ENCODE measurements at regions not wholly inside any gene's neighbourhood (a gene's known extent, or its start where the extent isn't known, plus 50 kb on each side); places are given as distances from the start of the nearest gene placed in this dataset.

- no peak overlapping the region for H3K9ac ChIP-seq (ENCODE audit: low read depth in 1 of 2, low read length in 2 of 2)
- TF ChIP-seq YY1 (IDR thresholded peaks at IDR 0.05) = no peak
- no peak for TF ChIP-seq RXRA (IDR thresholded peaks at IDR 0.05)
- no peaks in the 10 kb centered on the region for H3K27me3 ChIP-seq (ENCODE audit: control insufficient read depth in 4 of 4, insufficient read depth in 4 of 4, low read length in 3 of 4)
- H3K4me1 ChIP-seq (ENCODE audit: control insufficient read depth in 4 of 4, insufficient read depth in 4 of 4, low read length in 3 of 4) = no peaks in the 10 kb centered on the region
- DNase-seq (ENCODE audit: low spot score) = no peak
- no peak overlapping the region for H3K27ac ChIP-seq (ENCODE audit: low read depth in 1 of 2, low read length in 2 of 2)
- no peak overlapping the region for H3K4me3 ChIP-seq (ENCODE audit: low read depth in 1 of 3, low read length in 3 of 3)
- no peaks in the 10 kb centered on the region for H3K36me3 ChIP-seq (ENCODE audit: control insufficient read depth in 4 of 4, insufficient read depth in 3 of 4, low read depth in 1 of 4, low read length in 3 of 4)
- H3K9me3 ChIP-seq (ENCODE audit: control insufficient read depth in 4 of 4, low read length in 3 of 4) = peaks cover 0 to 4% (median 3%) of the 10 kb centered on the region in 4 donors
Measured at GRCh38 chr2:151118269-151118668, 143.4 kb downstream of the RBM43 start.

- peaks cover 0 to 4% (median 3%) of the 10 kb centered on the region in 4 donors for H3K9me3 ChIP-seq (ENCODE audit: control insufficient read depth in 4 of 4, low read length in 3 of 4)
- H3K4me3 ChIP-seq (ENCODE audit: low read depth in 1 of 3, low read length in 3 of 3) = no peak overlapping the region
- H3K9ac ChIP-seq (ENCODE audit: low read depth in 1 of 2, low read length in 2 of 2) = no peak overlapping the region
- TF ChIP-seq FOXA1 (IDR thresholded peaks at IDR 0.05) = no peak
- TF ChIP-seq NR2F2 (IDR thresholded peaks at IDR 0.05) = no peak
- TF ChIP-seq RAD21 (IDR thresholded peaks at IDR 0.05) = no peak
- no peak for TF ChIP-seq RXRA (IDR thresholded peaks at IDR 0.05)
- no peak for TF ChIP-seq HNF4G (IDR thresholded peaks at IDR 0.05)
- TF ChIP-seq ZBTB33 (IDR thresholded peaks at IDR 0.05) = no peak
- TF ChIP-seq EGR1 (IDR thresholded peaks at IDR 0.05; ENCODE audit: low read depth in 2 of 2) = no peak
- TF ChIP-seq HNF4A (conservative IDR thresholded peaks at IDR 0.05) = no peak
- TF ChIP-seq REST (IDR thresholded peaks at IDR 0.05) = no peak
- TF ChIP-seq GABPA (IDR thresholded peaks at IDR 0.05 in 1 of 2, conservative IDR thresholded peaks at IDR 0.05 in 1 of 2) = no peak
- TF ChIP-seq FOXA2 (IDR thresholded peaks at IDR 0.05) = no peak
- TF ChIP-seq, protein P1, sequence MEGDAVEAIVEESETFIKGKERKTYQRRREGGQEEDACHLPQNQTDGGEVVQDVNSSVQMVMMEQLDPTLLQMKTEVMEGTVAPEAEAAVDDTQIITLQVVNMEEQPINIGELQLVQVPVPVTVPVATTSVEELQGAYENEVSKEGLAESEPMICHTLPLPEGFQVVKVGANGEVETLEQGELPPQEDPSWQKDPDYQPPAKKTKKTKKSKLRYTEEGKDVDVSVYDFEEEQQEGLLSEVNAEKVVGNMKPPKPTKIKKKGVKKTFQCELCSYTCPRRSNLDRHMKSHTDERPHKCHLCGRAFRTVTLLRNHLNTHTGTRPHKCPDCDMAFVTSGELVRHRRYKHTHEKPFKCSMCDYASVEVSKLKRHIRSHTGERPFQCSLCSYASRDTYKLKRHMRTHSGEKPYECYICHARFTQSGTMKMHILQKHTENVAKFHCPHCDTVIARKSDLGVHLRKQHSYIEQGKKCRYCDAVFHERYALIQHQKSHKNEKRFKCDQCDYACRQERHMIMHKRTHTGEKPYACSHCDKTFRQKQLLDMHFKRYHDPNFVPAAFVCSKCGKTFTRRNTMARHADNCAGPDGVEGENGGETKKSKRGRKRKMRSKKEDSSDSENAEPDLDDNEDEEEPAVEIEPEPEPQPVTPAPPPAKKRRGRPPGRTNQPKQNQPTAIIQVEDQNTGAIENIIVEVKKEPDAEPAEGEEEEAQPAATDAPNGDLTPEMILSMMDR (IDR thresholded peaks at IDR 0.05; ENCODE audit: low read depth, low read length, missing input control) = no peak
- TF ChIP-seq TAF1 (conservative IDR thresholded peaks at IDR 0.05) = no peak
- no peak for TF ChIP-seq YY1 (IDR thresholded peaks at IDR 0.05)
- TF ChIP-seq, protein P2, sequence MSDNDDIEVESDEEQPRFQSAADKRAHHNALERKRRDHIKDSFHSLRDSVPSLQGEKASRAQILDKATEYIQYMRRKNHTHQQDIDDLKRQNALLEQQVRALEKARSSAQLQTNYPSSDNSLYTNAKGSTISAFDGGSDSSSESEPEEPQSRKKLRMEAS (IDR thresholded peaks at IDR 0.05) = no peak
- TF ChIP-seq JUND (IDR thresholded peaks at IDR 0.05) = no peak
- WGBS = 89% methylated on average over 3 of the region's 3 CpGs
- H3K27me3 ChIP-seq (ENCODE audit: control insufficient read depth in 4 of 4, insufficient read depth in 4 of 4, low read length in 3 of 4) = no peaks in the 10 kb centered on the region
- H3K4me1 ChIP-seq (ENCODE audit: control insufficient read depth in 4 of 4, insufficient read depth in 4 of 4, low read length in 3 of 4) = no peaks in the 10 kb centered on the region
- DNase-seq (ENCODE audit: low spot score) = no peak
- H3K27ac ChIP-seq (ENCODE audit: low read depth in 1 of 2, low read length in 2 of 2) = no peak overlapping the region
- no peaks in the 10 kb centered on the region for H3K36me3 ChIP-seq (ENCODE audit: control insufficient read depth in 4 of 4, insufficient read depth in 3 of 4, low read depth in 1 of 4, low read length in 3 of 4)
Measured at GRCh38 chr2:151114874-151115273, 146.8 kb downstream of the RBM43 start.

Measured in liver (tissue), 8 donors.